K562 (cell line): ENCODE measurements at regions not wholly inside any gene's neighbourhood (a gene's known extent, or its start where the extent isn't known, plus 50 kb on each side); places are given as distances from the start of the nearest gene placed in this dataset.
"Not testable (repeated sequence)": the region's sequence is repeated elsewhere in the genome, so short reads cannot be mapped to it uniquely, and the experiment has no call there.

ENCODE experiments used
- ATAC-seq: fragments of 200-7000 bp; cut with Tn5 transposase; 3 replicates; pipeline ENCODE4 v1.9.1; 2020; ENCODE audit warnings: moderate library complexity
- BruUV-seq: library from RNA; stranded (reverse); fragments of 400-500 nt; replicated peaks from 2 replicates; lab custom pipeline; 2021; lab: Mats Ljungman, UMichigan
- CTCF ChIA-PET: fragments of 300-600 bp; formaldehyde crosslinking; extraction: SDS; loops from one replicate; lab custom pipeline; 2021; ENCODE audit warnings: low intra/inter-chr PET ratio; lab: Yijun Ruan, JAX
- POLR2A ChIA-PET: fragments of 300-600, 350-650 bp; sonication (Branson Sonifier 250); formaldehyde crosslinking; extraction: SDS; loops from one replicate; lab custom pipeline; 2021; ENCODE audit warnings: antibody characterized with exemption, inconsistent platforms; lab: Yijun Ruan, JAX
- DNase-seq, 4 experiments: peaks; one replicate each; pipeline versions ENCODE4 v3.0.0 to v3.0.0-alpha.2; 2011 to 2018; ENCODE audit warnings: low spot score in 3 of 4, mixed read lengths in 3 of 4; ENCODE audit errors: extremely low read depth in 1 of 4
- FAIRE-seq: peaks from 2 replicates; lab custom pipeline; 2011; peaks lifted over from hg19 to GRCh38; lab: Jason Lieb, UNC
- H2AFZ ChIP-seq: 2 replicates; pipeline ENCODE4 v1.6.0; 2011; ENCODE audit warnings: low read depth, low read length, control low read depth, inconsistent platforms
- H3K27ac ChIP-seq: fragments of 200-600 bp; 3 replicates; pipeline ENCODE4 v1.8.0; 2011; ENCODE audit warnings: low read depth, mild to moderate bottlenecking, control low read depth, inconsistent platforms, low read length, moderate library complexity, mixed read lengths; ENCODE audit errors: extremely low read depth
- H3K27me3 ChIP-seq, 2 experiments: fragments of 300-600 bp in 1 of 2; 2 replicates in 1 of 2; 3 replicates in 1 of 2; pipeline versions ENCODE4 v1.6.0 to v1.8.0; 2011; ENCODE audit warnings: inconsistent platforms in 2 of 2, low read length in 2 of 2, mild to moderate bottlenecking in 1 of 2, mixed read lengths in 1 of 2, moderate library complexity in 1 of 2; ENCODE audit not compliant: control insufficient read depth in 2 of 2, insufficient read depth in 2 of 2
- H3K36me3 ChIP-seq: fragments of 300-600 bp; 3 replicates; pipeline ENCODE4 v1.8.0; 2011; ENCODE audit warnings: mild to moderate bottlenecking, low read length, inconsistent platforms; ENCODE audit not compliant: control insufficient read depth, insufficient read depth
- H3K4me1 ChIP-seq, 2 experiments: fragments of 200-600 bp in 1 of 2; replicated peaks in 1 of 2; 2 replicates in 1 of 2; 3 replicates in 1 of 2; pipeline versions ENCODE4 v1.5.1 to v1.8.0; 2011; ENCODE audit warnings: inconsistent platforms in 2 of 2, low read length in 2 of 2, mild to moderate bottlenecking in 1 of 2, mixed read lengths in 1 of 2, moderate library complexity in 1 of 2; ENCODE audit not compliant: control insufficient read depth in 2 of 2, insufficient read depth in 2 of 2
- H3K4me2 ChIP-seq: 2 replicates; pipeline ENCODE4 v1.6.1; 2011; ENCODE audit warnings: low read length, control low read depth, inconsistent platforms, mixed read lengths; ENCODE audit not compliant: insufficient read depth
- H3K4me3 ChIP-seq: fragments of 200-600 bp; sonication (generic), shearing (Covaris generic); 2 replicates; pipeline ENCODE4 v1.5.1; 2016; ENCODE audit warnings: control low read depth, inconsistent platforms
- H3K79me2 ChIP-seq: fragments of 200-600 bp; 3 replicates; pipeline ENCODE4 v1.8.0; 2011; ENCODE audit warnings: low read length, inconsistent platforms; ENCODE audit not compliant: control insufficient read depth, insufficient read depth
- H3K9ac ChIP-seq, 2 experiments: 2 replicates each; pipeline versions ENCODE4 v1.6.0 to v1.6.1; 2011; ENCODE audit warnings: low read depth in 2 of 2, low read length in 2 of 2, control low read depth in 1 of 2, inconsistent platforms in 1 of 2, mild to moderate bottlenecking in 1 of 2, mixed read lengths in 1 of 2; ENCODE audit not compliant: insufficient read depth in 1 of 2
- H3K9me1 ChIP-seq: one replicate; pipeline ENCODE4 v1.6.0; 2011; ENCODE audit warnings: inconsistent platforms, mild to moderate bottlenecking, low read length, moderate library complexity; ENCODE audit not compliant: control insufficient read depth, insufficient read depth
- H3K9me3 ChIP-seq: replicated peaks from 2 replicates; pipeline ENCODE4 v1.5.1; 2011; ENCODE audit warnings: low read depth, low read length, inconsistent platforms; ENCODE audit not compliant: control insufficient read depth, insufficient read depth
- H4K20me1 ChIP-seq: replicated peaks from 2 replicates; pipeline ENCODE4 v1.6.1; 2011; ENCODE audit warnings: low read length, inconsistent platforms, mixed read lengths; ENCODE audit not compliant: control insufficient read depth, insufficient read depth
- AFF4 ChIP-seq: sonication (generic); formaldehyde crosslinking; IDR thresholded peaks from 2 replicates; pipeline ENCODE4 v1.8.0; 2023; ENCODE audit warnings: mild to moderate bottlenecking, missing genetic modification reagents
- BRD4 ChIP-seq: fragments of 200-600 bp; sonication (generic); IDR thresholded peaks from 2 replicates; pipeline ENCODE4 v1.6.1; 2017; ENCODE audit warnings: inconsistent platforms
- CREB5 ChIP-seq: fragments of 250-450 bp; sonication (Bioruptor Pico); IDR thresholded peaks from 2 replicates; pipeline ENCODE4 v1.5.0; 2020; ENCODE audit warnings: mild to moderate bottlenecking
- ESRRB ChIP-seq: fragments of 250-450 bp; sonication (Bioruptor Pico); IDR thresholded peaks from 2 replicates; pipeline ENCODE4 v1.5.0; 2020; ENCODE audit warnings: mild to moderate bottlenecking, moderate library complexity, borderline replicate concordance
- JUNB ChIP-seq: fragments of 450-650 bp; formaldehyde crosslinking; conservative IDR thresholded peaks from 2 replicates; pipeline ENCODE4 v1.4.0; 2020; ENCODE audit warnings: mild to moderate bottlenecking
- MTA3 ChIP-seq: fragments of 450-650 bp; formaldehyde crosslinking; IDR thresholded peaks from 2 replicates; pipeline ENCODE4 v1.6.1; 2017; ENCODE audit warnings: mild to moderate bottlenecking, borderline replicate concordance
- MYBL2 ChIP-seq, 2 experiments: fragments of 450-650 bp in 1 of 2; sonication (generic) in 1 of 2; formaldehyde crosslinking in 1 of 2; IDR thresholded peaks; 2 replicates each; pipeline versions ENCODE4 v1.6.1 to v1.8.1; 2017 to 2022; ENCODE audit warnings: borderline replicate concordance in 1 of 2, inconsistent platforms in 1 of 2, low read depth in 1 of 2, mild to moderate bottlenecking in 1 of 2, missing genetic modification reagents in 1 of 2, moderate library complexity in 1 of 2
- NR4A1 ChIP-seq, 2 experiments: fragments of 250-450 bp in 1 of 2; fragments of 450-650 bp in 1 of 2; sonication (Bioruptor Pico) in 1 of 2; IDR thresholded peaks; 2 replicates each; pipeline versions ENCODE4 v1.4.0 to v1.6.1; 2016 to 2020; ENCODE audit warnings: mild to moderate bottlenecking in 2 of 2, missing compliant biosample characterization in 1 of 2, missing genetic modification characterization in 1 of 2, moderate library complexity in 1 of 2
- ZNF146 ChIP-seq: IDR thresholded peaks from one replicate; pipeline ENCODE4 v1.6.1; 2018; ENCODE audit warnings: missing compliant biosample characterization; ENCODE audit not compliant: unreplicated experiment
- ZNF347 ChIP-seq: fragments of 450-650 bp; formaldehyde crosslinking; IDR thresholded peaks from 2 replicates; pipeline ENCODE4 v1.4.0; 2020; ENCODE audit warnings: low read depth, mild to moderate bottlenecking, moderate library complexity
- WGBS: fragments of 100-300 bp; shearing (Covaris generic); methylation state at CpG from one replicate; pipeline ENCODE4 v1.1.6; 2016; ENCODE audit warnings: low coverage, mixed read lengths; ENCODE audit not compliant: insufficient coverage; ENCODE audit errors: missing lambda C conversion rate; 5-methylcytosine and 5-hydroxymethylcytosine counted together
- in situ Hi-C: fragments of 300-500 bp; cut with MboI; formaldehyde crosslinking; loops from 4 replicates; pipeline ENCODE4 v1.15.0; 2018; ENCODE audit warnings: inconsistent platforms, mixed read lengths
- intact Hi-C: fragments of 100-400 bp; cut with micrococcal nuclease; formaldehyde crosslinking; loops from 2 replicates; pipeline ENCODE4 v1.14.2; 2022

DNA sequence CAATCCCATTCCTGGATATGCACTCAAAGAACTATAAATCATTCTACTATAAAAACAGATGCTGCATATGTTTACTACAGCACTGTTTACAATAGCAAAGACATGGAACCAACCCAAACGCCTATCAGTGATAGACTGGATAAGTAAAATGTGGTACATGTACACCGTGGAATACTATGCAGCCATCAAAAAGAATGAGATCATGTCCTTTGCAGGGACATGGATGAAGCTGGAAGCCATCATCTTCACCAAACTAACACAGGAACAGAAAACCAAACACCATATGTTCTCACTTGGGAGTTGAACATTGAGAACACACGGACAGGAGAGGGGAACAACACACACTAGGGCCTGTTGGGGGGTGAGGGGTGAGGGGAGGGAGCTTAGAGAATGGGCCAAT lies 274.9 kb upstream of the KIAA1217 start:
- H3K9me3 ChIP-seq, H3K27me3 ChIP-seq, POLR2A ChIA-PET, H3K9me1 ChIP-seq, DNase-seq, H3K9ac ChIP-seq, BruUV-seq, ATAC-seq, CTCF ChIA-PET, H3K27ac ChIP-seq, H3K4me3 ChIP-seq, H3K36me3 ChIP-seq, intact Hi-C loops, H2AFZ ChIP-seq, H3K79me2 ChIP-seq, in situ Hi-C loops, H3K4me2 ChIP-seq, FAIRE-seq, H4K20me1 ChIP-seq, H3K4me1 ChIP-seq: not testable (repeated sequence)
- TF ChIP-seq ZNF146 (CRISPR knock-in tag): peak; percentile 51
- WGBS: 0% methylated on average over 3 of the region's 3 CpGs

- ATAC-seq: no peak
- Histone ChIP-seq H3K9me1 (no peaks in the 10 kb centered on the region), H3K9ac (no peak overlapping the region), H4K20me1 (no peaks in the 10 kb centered on the region), H3K4me3 (no peak overlapping the region), H3K36me3 (no peaks in the 10 kb centered on the region), H3K27ac (no peak overlapping the region), H3K9me3 (no peaks in the 10 kb centered on the region; the same call in 1 of the 2 replicates), H3K4me2 (no peak overlapping the region), H2AFZ (no peak overlapping the region), H3K4me1 (no peaks in the 10 kb centered on the region), H3K27me3 (no peaks in the 10 kb centered on the region), H3K79me2 (no peaks in the 10 kb centered on the region)
- WGBS: 0% methylated on average over 2 of the region's 2 CpGs
- intact Hi-C loops (no loop called here), in situ Hi-C loops (no loop called here)
- no TSS peak for BruUV-seq
- CTCF ChIA-PET: no interaction called here
- no peak for FAIRE-seq
- DNase-seq: no peak
- POLR2A ChIA-PET: no interaction called here
- no peak for TF ChIP-seq MYBL2 (IDR thresholded peaks at IDR 0.05; ENCODE audit: low read depth)
- TF ChIP-seq MYBL2 (CRISPR knock-in tag; IDR thresholded peaks at IDR 0.05; ENCODE audit: borderline replicate concordance): no peak
- no peak for TF ChIP-seq ZNF347 (CRISPR knock-in tag)
- TF ChIP-seq NR4A1 (CRISPR knock-in tag; IDR thresholded peaks at IDR 0.05): no peak
- TF ChIP-seq NR4A1 (tag; IDR thresholded peaks at IDR 0.05): no peak
- TF ChIP-seq CREB5 (CRISPR knock-in tag): no peak
- no peak for TF ChIP-seq ESRRB
- no peak for TF ChIP-seq JUNB (CRISPR knock-in tag)
- no peak for TF ChIP-seq MTA3
- TF ChIP-seq AFF4 (CRISPR knock-in tag): no peak
- TF ChIP-seq BRD4: no peak
These were observed 263.1 kb upstream of the KIAA1217 start for GRCh38 chr10:23945845-23946244.
